NCI-H774 (cell line): ENCODE measurements at regions not wholly inside any gene's neighbourhood (a gene's known extent, or its start where the extent isn't known, plus 50 kb on each side); places are given as distances from the start of the nearest gene placed in this dataset.
"Not testable (repeated sequence)": the region's sequence is repeated elsewhere in the genome, so short reads cannot be mapped to it uniquely, and the experiment has no call there.

Experiments used
- DNase-seq: peaks from one replicate; lab custom pipeline; 2025; lab: John Stamatoyannopoulos, UW

GRCh38 chr9:86575137-86575536, 220.9 kb upstream of the TUT7 start:
- no peak for DNase-seq

GRCh38 chr9:86573886-86574285, 219.7 kb upstream of the TUT7 start:
- DNase-seq, result no peak

GRCh38 chr9:86572904-86573303, 218.7 kb upstream of the TUT7 start:
- no peak for DNase-seq

- not testable (repeated sequence) for DNase-seq
These were observed 211.4 kb upstream of the TUT7 start for GRCh38 chr9:86565603-86566002.

GRCh38 chr9:86563936-86564335, 209.7 kb upstream of the TUT7 start:
- no peak for DNase-seq

- no peak for DNase-seq
These were observed 209.1 kb upstream of the TUT7 start for GRCh38 chr9:86563350-86563749.

GRCh38 chr9:86562691-86563090, 208.5 kb upstream of the TUT7 start:
- DNase-seq, result no peak

- no peak for DNase-seq
These were observed 203.7 kb upstream of the TUT7 start for GRCh38 chr9:86557918-86558317.

GRCh38 chr9:86557063-86557766, 203.0 kb upstream of the TUT7 start:
- DNase-seq, result no peak

GRCh38 chr9:86555661-86556060, 201.5 kb upstream of the TUT7 start:
- DNase-seq, result no peak

GRCh38 chr9:86550401-86550800, 196.2 kb upstream of the TUT7 start:
- no peak for DNase-seq

GRCh38 chr9:86549920-86550319, 195.7 kb upstream of the TUT7 start:
- no peak for DNase-seq

GRCh38 chr9:86549401-86549811, 195.2 kb upstream of the TUT7 start:
- DNase-seq, result no peak

- no peak for DNase-seq
These were observed 194.0 kb upstream of the TUT7 start for GRCh38 chr9:86548220-86548619.

- DNase-seq, result no peak
These were observed 193.4 kb upstream of the TUT7 start for GRCh38 chr9:86547571-86547970.

- no peak for DNase-seq
These were observed 192.5 kb upstream of the TUT7 start for GRCh38 chr9:86546712-86547111.

GRCh38 chr9:86545090-86545489, 190.9 kb upstream of the TUT7 start:
- no peak for DNase-seq

GRCh38 chr9:86541014-86541570, 186.9 kb upstream of the TUT7 start:
- DNase-seq, result no peak

- no peak for DNase-seq
These were observed 181.3 kb upstream of the TUT7 start for GRCh38 chr9:86535406-86535915.

- DNase-seq, result no peak
These were observed 180.5 kb upstream of the TUT7 start for GRCh38 chr9:86534572-86535258.

- DNase-seq, result no peak
These were observed 177.9 kb upstream of the TUT7 start for GRCh38 chr9:86531971-86532640.

GRCh38 chr9:86531273-86531970, 177.2 kb upstream of the TUT7 start:
- DNase-seq, result no peak
